ENCODE measurements at regions not wholly inside any gene's neighbourhood (a gene's known extent, or its start where the extent isn't known, plus 50 kb on each side); places are given as distances from the start of the nearest gene placed in this dataset.

DNA sequence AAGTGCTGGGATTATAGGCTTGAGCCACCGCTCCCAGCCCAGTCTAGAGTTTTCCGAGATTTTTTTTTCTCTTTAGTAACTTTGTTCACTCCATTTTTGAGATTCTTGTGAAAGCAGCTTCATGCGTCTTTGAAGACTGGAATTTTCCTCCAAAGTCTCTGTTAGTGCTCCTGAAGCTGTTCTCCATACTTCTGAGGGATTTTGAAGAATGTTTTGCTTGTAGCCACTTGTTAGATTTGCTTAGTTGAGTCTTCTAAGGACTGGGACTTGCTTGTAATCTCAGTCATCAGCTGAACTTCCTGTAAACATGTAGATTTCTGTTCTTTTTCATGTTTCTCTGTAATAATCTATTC, 234.3 kb downstream of the MYCN start:
- CTCF ChIA-PET: interaction anchor here (0.9 to 1.7 kb wide), 2 partner anchors 141 to 231 kb away, joined by 3 read pairs; no protein-coding TSS in a partner anchor
- Histone ChIP-seq H3K4me3 (ENCODE audit: low read depth in 2 of 2, low read length in 1 of 2) (no peak overlapping the region), H3F3A (replicated peaks; ENCODE audit: insufficient read depth) (no peaks in the 10 kb centered on the region), H3K4me2 (no peak overlapping the region), H3K27me3 (ENCODE audit: insufficient read depth) (no peaks in the 10 kb centered on the region), H3K9me2 (no peaks in the 10 kb centered on the region), H3K9ac (no peak overlapping the region), H3K4me1 (ENCODE audit: control insufficient read depth in 1 of 2, insufficient read depth in 2 of 2, low read depth in 1 of 2, low read length in 1 of 2) (peaks cover 0 to 3% of the 10 kb centered on the region in 2 experiments; a peak in 1 of 4 replicates), H3K36me3 (replicated peaks in 1 of 2; ENCODE audit: control insufficient read depth in 1 of 2, insufficient read depth in 2 of 2, low read length in 1 of 2) (no peaks in the 10 kb centered on the region), H4K20me1 (ENCODE audit: insufficient read depth) (no peaks in the 10 kb centered on the region), H2AFZ (ENCODE audit: low read depth) (no peak overlapping the region), H3K79me2 (ENCODE audit: insufficient read depth) (no peaks in the 10 kb centered on the region), H3K27ac (ENCODE audit: low read depth in 2 of 2, low read length in 1 of 2) (no peak overlapping the region), H3K9me3 (peaks cover under 1% of the 10 kb centered on the region; the same call in 1 of the 2 replicates)
- POLR2A ChIA-PET: no interaction called here
- 23% methylated on average over 3 of the region's 3 CpGs for WGBS (ENCODE audit: low lambda C conversion rate)
- TF ChIP-seq FOSL2 (IDR thresholded peaks at IDR 0.05; ENCODE audit: borderline replicate concordance, low read depth) (no peak), EZH2phosphoT487 (IDR thresholded peaks at IDR 0.05; ENCODE audit: borderline replicate concordance, low read depth) (no peak), CHD2 (IDR thresholded peaks at IDR 0.05; ENCODE audit: low read length, partially characterized antibody) (no peak), GATA2 (CRISPR knock-in tag; IDR thresholded peaks at IDR 0.05) (no peak), GABPA (IDR thresholded peaks at IDR 0.05; ENCODE audit: low read depth) (no peak), MXI1 (IDR thresholded peaks at IDR 0.05; ENCODE audit: low read depth, low read length) (no peak), MEF2A (IDR thresholded peaks at IDR 0.05; ENCODE audit: borderline replicate concordance, low read depth) (no peak), NFIC (IDR thresholded peaks at IDR 0.05; ENCODE audit: borderline replicate concordance) (no peak), ELF1 (IDR thresholded peaks at IDR 0.05) (no peak), NRF1 (IDR thresholded peaks at IDR 0.05; ENCODE audit: low read depth, low read length) (no peak), TCF12 (IDR thresholded peaks at IDR 0.05) (no peak)
- TF ChIP-seq, protein P1, sequence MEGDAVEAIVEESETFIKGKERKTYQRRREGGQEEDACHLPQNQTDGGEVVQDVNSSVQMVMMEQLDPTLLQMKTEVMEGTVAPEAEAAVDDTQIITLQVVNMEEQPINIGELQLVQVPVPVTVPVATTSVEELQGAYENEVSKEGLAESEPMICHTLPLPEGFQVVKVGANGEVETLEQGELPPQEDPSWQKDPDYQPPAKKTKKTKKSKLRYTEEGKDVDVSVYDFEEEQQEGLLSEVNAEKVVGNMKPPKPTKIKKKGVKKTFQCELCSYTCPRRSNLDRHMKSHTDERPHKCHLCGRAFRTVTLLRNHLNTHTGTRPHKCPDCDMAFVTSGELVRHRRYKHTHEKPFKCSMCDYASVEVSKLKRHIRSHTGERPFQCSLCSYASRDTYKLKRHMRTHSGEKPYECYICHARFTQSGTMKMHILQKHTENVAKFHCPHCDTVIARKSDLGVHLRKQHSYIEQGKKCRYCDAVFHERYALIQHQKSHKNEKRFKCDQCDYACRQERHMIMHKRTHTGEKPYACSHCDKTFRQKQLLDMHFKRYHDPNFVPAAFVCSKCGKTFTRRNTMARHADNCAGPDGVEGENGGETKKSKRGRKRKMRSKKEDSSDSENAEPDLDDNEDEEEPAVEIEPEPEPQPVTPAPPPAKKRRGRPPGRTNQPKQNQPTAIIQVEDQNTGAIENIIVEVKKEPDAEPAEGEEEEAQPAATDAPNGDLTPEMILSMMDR (IDR thresholded peaks at IDR 0.05): no peak
- TF ChIP-seq, protein P2, sequence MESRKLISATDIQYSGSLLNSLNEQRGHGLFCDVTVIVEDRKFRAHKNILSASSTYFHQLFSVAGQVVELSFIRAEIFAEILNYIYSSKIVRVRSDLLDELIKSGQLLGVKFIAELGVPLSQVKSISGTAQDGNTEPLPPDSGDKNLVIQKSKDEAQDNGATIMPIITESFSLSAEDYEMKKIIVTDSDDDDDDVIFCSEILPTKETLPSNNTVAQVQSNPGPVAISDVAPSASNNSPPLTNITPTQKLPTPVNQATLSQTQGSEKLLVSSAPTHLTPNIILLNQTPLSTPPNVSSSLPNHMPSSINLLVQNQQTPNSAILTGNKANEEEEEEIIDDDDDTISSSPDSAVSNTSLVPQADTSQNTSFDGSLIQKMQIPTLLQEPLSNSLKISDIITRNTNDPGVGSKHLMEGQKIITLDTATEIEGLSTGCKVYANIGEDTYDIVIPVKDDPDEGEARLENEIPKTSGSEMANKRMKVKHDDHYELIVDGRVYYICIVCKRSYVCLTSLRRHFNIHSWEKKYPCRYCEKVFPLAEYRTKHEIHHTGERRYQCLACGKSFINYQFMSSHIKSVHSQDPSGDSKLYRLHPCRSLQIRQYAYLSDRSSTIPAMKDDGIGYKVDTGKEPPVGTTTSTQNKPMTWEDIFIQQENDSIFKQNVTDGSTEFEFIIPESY (IDR thresholded peaks at IDR 0.05; ENCODE audit: borderline replicate concordance, low read depth): no peak
- TF ChIP-seq, protein P3, sequence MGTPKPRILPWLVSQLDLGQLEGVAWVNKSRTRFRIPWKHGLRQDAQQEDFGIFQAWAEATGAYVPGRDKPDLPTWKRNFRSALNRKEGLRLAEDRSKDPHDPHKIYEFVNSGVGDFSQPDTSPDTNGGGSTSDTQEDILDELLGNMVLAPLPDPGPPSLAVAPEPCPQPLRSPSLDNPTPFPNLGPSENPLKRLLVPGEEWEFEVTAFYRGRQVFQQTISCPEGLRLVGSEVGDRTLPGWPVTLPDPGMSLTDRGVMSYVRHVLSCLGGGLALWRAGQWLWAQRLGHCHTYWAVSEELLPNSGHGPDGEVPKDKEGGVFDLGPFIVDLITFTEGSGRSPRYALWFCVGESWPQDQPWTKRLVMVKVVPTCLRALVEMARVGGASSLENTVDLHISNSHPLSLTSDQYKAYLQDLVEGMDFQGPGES (IDR thresholded peaks at IDR 0.05; ENCODE audit: low read depth, low read length): no peak
- TF ChIP-seq, protein P4, sequence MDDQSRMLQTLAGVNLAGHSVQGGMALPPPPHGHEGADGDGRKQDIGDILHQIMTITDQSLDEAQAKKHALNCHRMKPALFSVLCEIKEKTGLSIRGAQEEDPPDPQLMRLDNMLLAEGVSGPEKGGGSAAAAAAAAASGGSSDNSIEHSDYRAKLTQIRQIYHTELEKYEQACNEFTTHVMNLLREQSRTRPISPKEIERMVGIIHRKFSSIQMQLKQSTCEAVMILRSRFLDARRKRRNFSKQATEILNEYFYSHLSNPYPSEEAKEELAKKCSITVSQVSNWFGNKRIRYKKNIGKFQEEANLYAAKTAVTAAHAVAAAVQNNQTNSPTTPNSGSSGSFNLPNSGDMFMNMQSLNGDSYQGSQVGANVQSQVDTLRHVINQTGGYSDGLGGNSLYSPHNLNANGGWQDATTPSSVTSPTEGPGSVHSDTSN (IDR thresholded peaks at IDR 0.05): no peak
- TF ChIP-seq, protein P5, sequence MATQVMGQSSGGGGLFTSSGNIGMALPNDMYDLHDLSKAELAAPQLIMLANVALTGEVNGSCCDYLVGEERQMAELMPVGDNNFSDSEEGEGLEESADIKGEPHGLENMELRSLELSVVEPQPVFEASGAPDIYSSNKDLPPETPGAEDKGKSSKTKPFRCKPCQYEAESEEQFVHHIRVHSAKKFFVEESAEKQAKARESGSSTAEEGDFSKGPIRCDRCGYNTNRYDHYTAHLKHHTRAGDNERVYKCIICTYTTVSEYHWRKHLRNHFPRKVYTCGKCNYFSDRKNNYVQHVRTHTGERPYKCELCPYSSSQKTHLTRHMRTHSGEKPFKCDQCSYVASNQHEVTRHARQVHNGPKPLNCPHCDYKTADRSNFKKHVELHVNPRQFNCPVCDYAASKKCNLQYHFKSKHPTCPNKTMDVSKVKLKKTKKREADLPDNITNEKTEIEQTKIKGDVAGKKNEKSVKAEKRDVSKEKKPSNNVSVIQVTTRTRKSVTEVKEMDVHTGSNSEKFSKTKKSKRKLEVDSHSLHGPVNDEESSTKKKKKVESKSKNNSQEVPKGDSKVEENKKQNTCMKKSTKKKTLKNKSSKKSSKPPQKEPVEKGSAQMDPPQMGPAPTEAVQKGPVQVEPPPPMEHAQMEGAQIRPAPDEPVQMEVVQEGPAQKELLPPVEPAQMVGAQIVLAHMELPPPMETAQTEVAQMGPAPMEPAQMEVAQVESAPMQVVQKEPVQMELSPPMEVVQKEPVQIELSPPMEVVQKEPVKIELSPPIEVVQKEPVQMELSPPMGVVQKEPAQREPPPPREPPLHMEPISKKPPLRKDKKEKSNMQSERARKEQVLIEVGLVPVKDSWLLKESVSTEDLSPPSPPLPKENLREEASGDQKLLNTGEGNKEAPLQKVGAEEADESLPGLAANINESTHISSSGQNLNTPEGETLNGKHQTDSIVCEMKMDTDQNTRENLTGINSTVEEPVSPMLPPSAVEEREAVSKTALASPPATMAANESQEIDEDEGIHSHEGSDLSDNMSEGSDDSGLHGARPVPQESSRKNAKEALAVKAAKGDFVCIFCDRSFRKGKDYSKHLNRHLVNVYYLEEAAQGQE (IDR thresholded peaks at IDR 0.05; ENCODE audit: low read depth, low read length): no peak
- TF ChIP-seq, protein P6, sequence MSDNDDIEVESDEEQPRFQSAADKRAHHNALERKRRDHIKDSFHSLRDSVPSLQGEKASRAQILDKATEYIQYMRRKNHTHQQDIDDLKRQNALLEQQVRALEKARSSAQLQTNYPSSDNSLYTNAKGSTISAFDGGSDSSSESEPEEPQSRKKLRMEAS (IDR thresholded peaks at IDR 0.05; ENCODE audit: low read depth): no peak
- TF ChIP-seq, protein P7, sequence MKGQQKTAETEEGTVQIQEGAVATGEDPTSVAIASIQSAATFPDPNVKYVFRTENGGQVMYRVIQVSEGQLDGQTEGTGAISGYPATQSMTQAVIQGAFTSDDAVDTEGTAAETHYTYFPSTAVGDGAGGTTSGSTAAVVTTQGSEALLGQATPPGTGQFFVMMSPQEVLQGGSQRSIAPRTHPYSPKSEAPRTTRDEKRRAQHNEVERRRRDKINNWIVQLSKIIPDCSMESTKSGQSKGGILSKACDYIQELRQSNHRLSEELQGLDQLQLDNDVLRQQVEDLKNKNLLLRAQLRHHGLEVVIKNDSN (IDR thresholded peaks at IDR 0.05; ENCODE audit: borderline replicate concordance, low read depth): no peak
- TF ChIP-seq, protein P8, sequence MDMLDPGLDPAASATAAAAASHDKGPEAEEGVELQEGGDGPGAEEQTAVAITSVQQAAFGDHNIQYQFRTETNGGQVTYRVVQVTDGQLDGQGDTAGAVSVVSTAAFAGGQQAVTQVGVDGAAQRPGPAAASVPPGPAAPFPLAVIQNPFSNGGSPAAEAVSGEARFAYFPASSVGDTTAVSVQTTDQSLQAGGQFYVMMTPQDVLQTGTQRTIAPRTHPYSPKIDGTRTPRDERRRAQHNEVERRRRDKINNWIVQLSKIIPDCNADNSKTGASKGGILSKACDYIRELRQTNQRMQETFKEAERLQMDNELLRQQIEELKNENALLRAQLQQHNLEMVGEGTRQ (IDR thresholded peaks at IDR 0.05; ENCODE audit: borderline replicate concordance, low read depth, low read length): no peak
- DNase-seq: no peak
